ENCODE measurements at regions not wholly inside any gene's neighbourhood (a gene's known extent, or its start where the extent isn't known, plus 50 kb on each side); places are given as distances from the start of the nearest gene placed in this dataset.

DNA sequence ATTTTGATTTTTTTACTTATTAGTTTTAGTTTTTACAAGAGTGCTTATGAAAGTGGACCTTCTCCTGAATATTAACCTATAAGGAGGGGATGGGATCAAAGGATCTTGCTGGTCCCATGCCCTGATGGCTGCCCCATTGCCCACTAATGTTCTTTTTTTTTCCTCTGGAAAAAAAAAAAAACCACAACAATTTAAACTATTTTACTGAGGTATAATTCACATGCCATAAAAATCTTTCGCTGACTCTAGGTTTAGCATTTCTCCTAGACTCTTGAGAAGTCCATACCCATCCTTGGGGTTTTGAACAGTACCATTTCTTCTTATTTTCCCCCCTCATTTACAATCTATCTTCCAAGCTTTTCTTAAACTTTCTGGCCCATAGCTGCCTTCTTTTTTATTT is 481.8 kb downstream of the TFEC start:
- no peak for DNase-seq

DNA sequence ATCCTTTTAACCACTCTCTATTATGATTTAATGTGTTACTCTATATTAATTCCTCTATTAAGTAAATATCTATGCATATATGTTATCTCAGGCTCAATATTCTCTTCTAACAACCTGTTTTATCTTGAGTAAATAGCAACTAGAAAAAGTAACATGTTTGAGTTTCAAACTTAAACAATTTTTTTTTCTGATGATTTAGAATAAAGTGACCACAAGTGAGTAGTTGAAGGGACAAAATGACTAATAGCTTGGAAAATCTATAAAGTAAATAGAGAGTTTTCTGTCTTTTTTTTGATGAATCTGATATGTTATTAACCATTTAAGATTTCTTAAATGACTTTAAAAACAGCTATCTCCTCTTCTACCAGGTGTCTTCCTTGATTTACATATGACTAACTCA is 483.8 kb downstream of the TFEC start:
- no peak for DNase-seq

- DNase-seq: no peak
These were observed 496.8 kb downstream of the TFEC start for GRCh38 chr7:115533785-115534184.

- DNase-seq: no peak
These were observed 504.3 kb downstream of the TFEC start for GRCh38 chr7:115526278-115526677.

- DNase-seq: no peak
These were observed 508.4 kb downstream of the TFEC start for GRCh38 chr7:115522174-115522573.

- no peak for DNase-seq
These were observed 514.2 kb downstream of the TFEC start for GRCh38 chr7:115516341-115516740.

DNA sequence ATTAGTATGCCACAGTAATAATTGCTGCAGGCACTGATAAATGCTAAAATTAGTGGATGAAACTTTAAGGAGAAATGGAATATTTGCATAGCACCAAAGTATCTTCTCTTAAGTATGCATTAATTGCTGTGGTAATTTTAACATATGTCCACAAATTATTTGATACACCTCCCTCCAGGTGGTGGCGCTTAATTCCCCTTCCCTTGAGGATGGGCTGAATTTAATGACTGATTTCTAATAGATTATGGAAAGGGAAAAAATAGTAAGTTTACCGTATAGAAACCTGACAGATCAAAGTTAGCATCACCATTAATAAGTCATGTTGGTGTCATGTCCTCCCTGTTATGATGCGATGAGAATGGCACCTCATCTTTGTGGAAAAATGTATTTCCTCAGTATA is 519.2 kb downstream of the TFEC start:
- no peak for DNase-seq

DNA sequence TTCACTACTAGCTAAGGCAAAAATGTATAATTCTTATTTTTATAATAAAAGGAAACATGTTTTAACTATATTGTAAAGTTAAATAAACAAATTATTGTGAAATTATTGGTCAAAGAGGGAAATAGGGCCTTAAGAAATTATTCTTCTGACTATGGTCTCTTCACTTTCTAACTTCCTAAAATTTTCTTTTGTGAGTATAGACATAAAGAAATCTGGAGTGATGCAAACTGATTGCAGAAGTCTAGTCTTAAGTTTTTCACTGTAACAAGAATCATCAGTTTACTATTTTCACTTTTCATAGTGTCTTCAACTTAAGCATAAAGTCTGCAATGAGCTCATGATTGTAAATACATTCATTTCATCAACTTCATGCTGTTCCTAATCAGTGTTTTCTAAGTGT is 525.4 kb downstream of the TFEC start:
- no peak for DNase-seq

DNA sequence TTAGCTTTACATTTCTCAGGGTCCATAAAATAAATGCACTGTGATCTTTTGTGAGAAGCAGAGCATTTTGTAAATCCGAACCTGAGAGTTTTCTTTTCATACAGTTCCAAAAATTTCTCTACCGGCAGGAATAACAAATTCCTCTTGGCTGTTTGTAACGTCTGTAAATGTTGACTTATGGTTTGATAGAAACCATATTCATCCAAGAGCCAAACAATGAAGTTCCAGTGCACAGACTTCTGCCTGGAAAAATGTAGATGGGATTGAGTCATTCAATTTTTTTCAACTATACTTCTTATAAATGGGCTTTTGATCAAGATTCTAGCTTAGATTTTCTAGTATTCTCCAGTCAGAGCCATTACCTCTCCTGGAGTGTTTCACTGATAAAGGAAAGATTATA is 530.6 kb downstream of the TFEC start:
- no peak for DNase-seq

DNA sequence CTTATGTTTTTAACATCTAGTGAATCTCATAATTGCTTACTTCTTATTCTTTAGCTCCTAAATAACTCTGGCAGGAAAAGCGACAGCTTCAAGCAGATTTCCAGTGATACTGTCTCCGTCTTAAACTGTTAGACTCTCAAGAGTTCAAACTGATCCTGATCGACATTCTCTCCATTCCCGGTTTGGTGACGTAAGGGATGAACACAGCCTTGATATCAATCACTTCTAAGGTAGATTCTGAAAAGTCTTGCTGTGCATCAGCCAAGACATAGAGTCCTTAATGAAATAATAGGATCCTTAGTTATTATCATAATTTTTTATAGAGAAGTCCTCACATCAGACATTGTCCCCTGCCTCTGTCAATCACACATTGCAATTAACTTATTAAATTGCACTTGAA is 534.6 kb downstream of the TFEC start:
- DNase-seq: no peak

DNA sequence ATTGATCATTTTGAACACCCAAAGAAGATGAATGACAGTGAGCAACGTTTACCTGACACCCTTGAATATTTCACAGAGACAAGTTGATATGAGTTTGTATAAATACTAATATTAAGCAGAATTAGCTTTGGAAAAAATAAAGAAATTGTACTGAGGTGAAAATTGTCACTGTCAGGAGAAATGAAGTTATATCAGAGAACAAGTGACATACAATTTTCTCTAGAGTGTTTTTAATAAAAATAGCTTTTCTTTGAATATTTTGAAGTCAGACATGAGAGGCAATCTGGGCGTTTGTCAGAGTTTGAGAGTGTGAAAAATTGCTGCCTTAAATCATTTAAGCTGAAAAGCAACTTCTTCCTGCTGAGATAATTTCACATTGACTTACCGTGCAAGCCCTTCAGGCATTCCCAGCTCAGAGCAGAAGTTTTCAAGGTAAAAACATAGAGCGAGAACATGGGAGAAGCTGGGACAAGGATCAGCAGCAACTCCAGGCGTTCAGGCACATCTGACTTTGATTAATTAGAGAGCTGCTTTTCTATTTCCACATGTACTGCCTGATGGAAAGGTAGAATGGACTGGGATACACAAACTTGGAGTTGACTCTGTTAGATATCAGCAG is 535.9 kb downstream of the TFEC start:
- no peak for DNase-seq

- no peak for DNase-seq
These were observed 537.2 kb downstream of the TFEC start for GRCh38 chr7:115493381-115493780.

DNA sequence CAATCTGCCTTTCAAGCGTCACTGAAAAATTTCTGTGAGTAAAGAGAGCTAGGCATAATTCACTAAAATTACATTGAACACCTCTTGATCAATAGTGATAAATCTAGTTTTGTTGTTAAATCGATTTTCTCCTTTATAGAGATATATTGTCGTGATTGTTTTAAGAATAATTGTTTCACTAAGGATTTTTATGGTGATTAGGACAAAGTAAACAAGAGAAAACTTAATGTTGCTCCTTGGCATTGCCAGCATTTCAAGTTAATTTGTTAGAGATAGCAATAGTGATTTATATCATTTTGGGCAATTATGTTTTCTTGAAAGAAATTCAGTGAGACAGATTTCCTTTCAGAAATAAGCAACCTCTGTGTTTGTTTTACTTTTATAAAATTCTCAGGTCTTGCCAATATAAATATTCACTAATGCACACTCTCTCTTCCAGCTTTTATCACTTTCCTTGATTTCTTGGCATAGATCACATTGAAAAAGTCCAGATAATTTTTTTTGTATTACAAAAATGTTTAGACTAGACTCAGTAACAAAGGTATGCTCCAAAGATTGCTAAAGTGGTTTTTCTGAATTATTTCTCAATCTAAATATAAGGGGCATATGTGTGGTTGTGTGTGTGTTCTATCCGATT is 538.7 kb downstream of the TFEC start:
- no peak for DNase-seq

DNA sequence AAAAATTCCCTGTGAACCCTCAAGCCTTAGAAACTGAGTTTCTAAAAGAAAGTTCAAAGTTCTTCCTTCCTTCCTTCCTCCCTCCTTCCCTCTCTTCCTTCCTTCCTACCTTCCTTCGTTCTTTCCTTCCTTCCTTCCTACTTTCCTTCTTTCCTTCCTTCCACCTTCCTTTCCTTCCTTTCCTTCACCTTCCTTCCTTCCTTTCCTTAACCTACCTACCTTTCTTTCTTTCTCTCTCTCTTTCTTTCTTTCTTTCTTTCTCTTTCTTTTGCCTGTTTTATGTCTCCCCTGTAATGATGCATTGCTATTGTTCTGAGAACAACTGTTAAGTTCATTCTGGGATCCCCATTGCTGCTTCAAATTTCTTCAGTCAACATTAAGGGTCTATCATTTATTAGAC is 551.1 kb downstream of the TFEC start:
- DNase-seq: no peak

DNA sequence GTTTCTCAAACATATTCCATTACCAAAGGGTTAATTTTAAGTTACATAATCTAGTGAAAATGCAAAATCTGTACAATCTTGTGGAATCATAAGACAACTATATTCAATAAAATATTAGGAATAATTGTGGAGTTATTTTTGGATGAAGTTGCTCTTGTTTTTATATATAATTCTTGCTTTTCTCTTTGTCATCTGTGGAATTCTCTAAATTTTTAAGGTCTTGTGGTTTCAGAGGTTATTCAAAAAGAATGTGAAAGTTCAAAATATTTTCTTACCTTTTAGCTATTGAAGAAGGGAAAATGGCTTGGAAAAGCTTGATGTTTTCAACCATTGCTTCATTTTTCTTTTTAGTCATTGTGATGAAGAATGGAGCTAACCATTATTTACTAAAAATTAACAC is 552.1 kb downstream of the TFEC start:
- DNase-seq: no peak

- no peak for DNase-seq
These were observed 553.3 kb downstream of the TFEC start for GRCh38 chr7:115477193-115477651.

DNA sequence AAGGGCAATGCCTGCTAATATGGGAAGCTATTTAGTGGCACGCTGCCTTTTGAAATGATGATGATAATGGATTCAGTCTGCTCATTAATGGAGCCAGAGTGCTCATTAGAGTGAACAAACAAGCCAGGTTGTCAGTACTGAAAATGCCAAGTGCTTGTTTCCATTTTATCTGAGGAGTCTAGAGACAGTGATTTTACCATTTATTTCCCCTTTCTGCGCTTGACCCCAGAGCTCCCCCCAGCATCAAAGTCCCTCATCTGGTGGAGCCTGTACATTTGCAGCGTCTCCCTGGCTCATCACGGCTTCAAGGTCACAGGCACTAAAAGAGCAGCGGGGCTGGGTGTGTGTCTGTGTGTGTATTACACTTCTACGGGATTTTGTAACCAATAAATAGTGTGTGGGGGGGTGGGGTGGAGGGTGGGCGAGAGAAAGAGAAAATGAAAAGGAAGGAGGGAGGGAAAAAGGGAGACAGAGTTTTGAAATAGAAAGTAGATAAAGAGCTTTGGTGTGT is 553.8 kb downstream of the TFEC start:
- DNase-seq: no peak

DNA sequence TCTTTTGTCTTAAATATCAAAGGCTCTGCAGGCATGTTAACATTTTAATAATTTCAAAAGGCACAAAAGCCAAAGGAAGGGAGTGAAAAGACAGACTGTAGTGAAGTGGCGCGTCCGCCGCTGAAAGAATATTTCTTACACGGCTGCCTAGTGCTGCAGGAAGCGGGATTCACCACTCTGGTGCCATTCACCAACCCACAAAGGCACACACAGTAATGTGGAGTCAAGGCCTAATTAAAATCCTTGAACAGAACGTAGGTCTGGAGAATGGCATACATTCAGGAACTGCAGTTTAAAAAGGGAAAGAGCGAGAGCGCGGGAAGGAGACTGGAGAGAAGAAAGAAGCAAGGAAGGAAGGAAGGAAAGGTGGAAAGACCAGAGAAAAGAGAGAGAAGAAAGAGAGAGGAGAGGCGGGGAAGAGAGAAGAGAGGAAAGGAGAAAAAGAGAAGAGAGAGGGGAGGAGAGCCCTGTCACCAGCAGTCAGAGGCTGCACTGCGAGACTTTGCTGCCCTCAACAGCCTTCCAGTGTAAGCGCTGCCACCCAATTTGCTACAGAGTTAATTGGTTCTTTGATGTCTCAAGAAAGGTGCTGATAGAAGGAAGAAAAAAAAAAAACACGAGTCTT is 554.0 kb downstream of the MDFIC start:
- no peak for DNase-seq

DNA sequence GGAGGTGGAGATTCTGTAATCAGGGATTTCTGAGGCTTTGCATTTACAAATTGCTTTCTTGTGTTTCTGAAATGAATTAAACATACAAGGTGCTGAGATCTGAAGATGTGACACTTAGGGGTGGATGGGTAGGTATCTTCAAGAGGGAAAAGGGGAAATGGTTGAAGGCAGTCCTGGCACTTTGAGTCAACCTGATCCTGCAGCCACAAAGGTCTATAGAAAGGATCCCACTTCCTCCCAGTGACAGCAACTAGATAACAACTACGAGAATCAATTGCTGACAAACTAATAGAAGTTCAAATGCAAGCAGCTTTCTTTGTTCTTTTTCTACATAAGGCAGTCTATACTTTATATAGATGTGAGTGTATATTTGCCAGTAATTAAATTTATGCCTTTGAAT is 553.3 kb downstream of the MDFIC start:
- DNase-seq: no peak

DNA sequence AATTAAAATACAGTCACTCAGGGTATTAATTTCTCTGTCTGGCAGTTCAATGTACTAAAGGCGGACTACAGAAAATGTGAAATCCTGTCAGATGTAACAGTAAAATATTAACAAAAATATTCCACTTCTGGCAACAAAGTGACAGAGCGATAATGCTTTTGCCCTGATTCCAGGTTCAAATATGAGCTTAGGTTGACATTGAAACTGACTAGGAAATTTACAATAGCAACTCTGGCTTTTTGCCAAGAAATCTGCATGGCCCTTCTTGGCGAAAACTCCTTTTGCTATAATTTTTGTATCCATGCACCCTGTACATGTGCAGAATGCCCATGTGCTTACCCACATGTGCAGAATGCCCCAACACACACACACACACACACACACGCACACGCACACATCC is 552.2 kb downstream of the MDFIC start:
- DNase-seq: no peak

DNA sequence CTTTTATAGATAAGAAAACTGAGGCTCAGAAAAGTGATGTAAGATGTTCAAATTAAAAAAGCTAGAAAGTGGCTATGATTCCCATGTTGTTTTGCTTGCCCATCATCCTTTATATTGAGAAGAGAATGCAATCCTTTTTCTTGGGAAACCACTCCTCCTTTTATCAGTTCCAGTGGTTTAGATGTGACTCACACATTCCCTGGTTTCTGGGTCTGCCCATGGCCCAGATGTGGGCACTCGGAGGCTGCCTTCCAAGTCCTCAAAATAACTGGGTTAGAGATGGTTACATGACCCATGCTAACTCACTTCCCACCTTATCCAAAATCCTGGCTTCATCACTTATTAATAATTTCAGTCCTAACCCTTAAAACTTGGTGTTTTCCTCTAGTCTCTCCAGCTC is 550.0 kb downstream of the MDFIC start:
- no peak for DNase-seq

- DNase-seq: no peak
These were observed 540.6 kb downstream of the MDFIC start for GRCh38 chr7:115462301-115463015.

GRCh38 chr7:115449689-115450088 is 527.8 kb downstream of the MDFIC start:
- DNase-seq: no peak

DNA sequence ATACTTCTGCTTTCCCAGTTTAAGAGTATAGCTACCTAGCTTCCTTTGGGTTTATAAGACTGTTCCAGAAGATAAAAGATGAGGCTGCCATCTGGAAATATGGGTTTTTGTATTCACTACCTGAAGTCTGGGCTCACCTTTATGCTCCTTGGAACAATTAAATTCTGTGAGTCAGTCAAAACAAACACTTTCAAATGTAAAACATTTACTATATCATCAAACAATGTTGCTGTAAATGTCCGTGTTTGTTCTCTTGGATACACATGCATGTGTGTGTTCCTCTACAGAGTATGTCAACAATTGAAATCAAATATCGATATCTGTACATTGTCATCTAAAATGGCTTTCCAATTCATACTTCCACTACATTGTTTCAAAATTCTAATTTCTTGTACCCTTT is 525.6 kb downstream of the MDFIC start:
- DNase-seq: no peak

Data from NCI-H2029 treated with DMSO at 0.1 percent for 48 hours (cell line).